Naive thymus-derived CD8-positive, alpha-beta T cell (primary cell): ENCODE measurements at regions not wholly inside any gene's neighbourhood (a gene's known extent, or its start where the extent isn't known, plus 50 kb on each side); places are given as distances from the start of the nearest gene placed in this dataset.

Experiments used
- ATAC-seq, 2 donors: fragments of 150-1000 bp; cut with Tn5 transposase in 1 of 2; sonication (Bioruptor Pico), chemical (Tn5 transposase) in 1 of 2; 1 replicate in 1 of 2; 2 replicates in 1 of 2; pipeline ENCODE4 v1.10.0; 2021; ENCODE audit warnings: mild to moderate bottlenecking in 2 of 2, moderate library complexity in 2 of 2
- POLR2A ChIA-PET: fragments of 350-600 bp; sonication (Branson Sonifier 250); formaldehyde crosslinking; loops from one replicate; lab custom pipeline; 2021; ENCODE audit warnings: antibody characterized with exemption; lab: Charles Lee
- DNase-seq, 10 donors: peaks; one replicate each; pipeline versions ENCODE4 v3.0.0 to v3.0.0-alpha.2; 2020 to 2022
- H3K27ac Mint-ChIP-seq, 10 donors: one replicate each; pipeline ENCODE4 v1.8.0; 2020 to 2022; ENCODE audit warnings: mild to moderate bottlenecking in 10 of 10, mixed read lengths in 10 of 10, moderate library complexity in 4 of 10, inconsistent platforms in 1 of 10
- H3K27me3 Mint-ChIP-seq, 5 donors: one replicate each; pipeline ENCODE4 v1.8.0; 2021 to 2022; ENCODE audit warnings: mixed read lengths in 5 of 5
- H3K36me3 Mint-ChIP-seq, 3 donors: one replicate each; pipeline ENCODE4 v1.8.0; 2020 to 2022; ENCODE audit warnings: mixed read lengths in 3 of 3, mild to moderate bottlenecking in 2 of 3, inconsistent platforms in 1 of 3
- H3K4me1 Mint-ChIP-seq, 4 donors: one replicate each; pipeline ENCODE4 v1.8.0; 2021 to 2022; ENCODE audit warnings: mixed read lengths in 4 of 4
- H3K4me3 Mint-ChIP-seq, 10 donors: one replicate each; pipeline ENCODE4 v1.8.0; 2020 to 2022; ENCODE audit warnings: mild to moderate bottlenecking in 10 of 10, mixed read lengths in 10 of 10, moderate library complexity in 6 of 10, inconsistent platforms in 1 of 10
- H3K9me3 Mint-ChIP-seq, 9 donors: one replicate each; pipeline ENCODE4 v1.8.0; 2020 to 2022; ENCODE audit warnings: mixed read lengths in 9 of 9, mild to moderate bottlenecking in 3 of 9, inconsistent platforms in 1 of 9, moderate library complexity in 1 of 9

GRCh38 chr13:31045286-31046081, 113.0 kb downstream of the TEX26 start:
- DNase-seq, result peak in 3 of 10 donors; percentile 10 to 49 (median 11)
- Mint-ChIP-seq H3K27ac (peak overlapping the region in 3 of 10 donors; percentile 3 to 77 (median 51)), H3K36me3 (no peaks in the 10 kb centered on the region), H3K4me1 (peaks cover 7 to 33% (median 29%) of the 10 kb centered on the region in 4 donors), H3K27me3 (peaks cover 4 to 22% (median 15%) of the 10 kb centered on the region in 5 donors), H3K9me3 (no peaks in the 10 kb centered on the region), H3K4me3 (peak overlapping the region in 8 of 10 donors; percentile 8 to 49 (median 24))
- POLR2A ChIA-PET, result no interaction called here
- ATAC-seq, result peak in 1 of 2 donors; percentile 65

GRCh38 chr13:31044364-31045285, 112.2 kb downstream of the TEX26 start:
- Mint-ChIP-seq H3K9me3 (no peaks in the 10 kb centered on the region), H3K27ac (peak overlapping the region in 3 of 10 donors; percentile 9 to 51 (median 35)), H3K27me3 (peaks cover 4 to 23% (median 15%) of the 10 kb centered on the region in 5 donors), H3K4me1 (peaks cover 10 to 40% (median 34%) of the 10 kb centered on the region in 4 donors), H3K4me3 (peak overlapping the region in 8 of 10 donors; percentile 15 to 69 (median 45)), H3K36me3 (no peaks in the 10 kb centered on the region)
- DNase-seq (peak; percentile 51 to 87 (median 70)), ATAC-seq (peak; percentile 94 to 97)
- POLR2A ChIA-PET, result no interaction called here

GRCh38 chr13:31043957-31044356, 111.5 kb downstream of the TEX26 start:
- DNase-seq (no peak), ATAC-seq (peak in 1 of 2 donors; percentile 10)
- Mint-ChIP-seq H3K27me3 (peaks cover 7 to 29% (median 18%) of the 10 kb centered on the region in 5 donors), H3K9me3 (no peaks in the 10 kb centered on the region), H3K27ac (peak overlapping the region in 2 of 10 donors; percentile 9 to 51), H3K36me3 (no peaks in the 10 kb centered on the region), H3K4me1 (peaks cover 17 to 47% (median 40%) of the 10 kb centered on the region in 4 donors), H3K4me3 (peak overlapping the region in 5 of 10 donors; percentile 15 to 69 (median 55))
- POLR2A ChIA-PET, result no interaction called here

GRCh38 chr13:31042481-31043165, 110.2 kb downstream of the TEX26 start:
- Mint-ChIP-seq H3K4me3 (peak overlapping the region in 8 of 10 donors; percentile 12 to 68 (median 48)), H3K36me3 (no peaks in the 10 kb centered on the region), H3K9me3 (no peaks in the 10 kb centered on the region), H3K27ac (peak overlapping the region in 1 of 10 donors; percentile 77), H3K27me3 (peaks cover 7 to 30% (median 18%) of the 10 kb centered on the region in 5 donors), H3K4me1 (peaks cover 22 to 55% (median 51%) of the 10 kb centered on the region in 4 donors)
- POLR2A ChIA-PET, result no interaction called here
- ATAC-seq, result no peak
- peak in 1 of 10 donors; percentile 9 for DNase-seq

GRCh38 chr13:31042049-31042448, 109.6 kb downstream of the TEX26 start:
- DNase-seq (no peak), ATAC-seq (no peak)
- Mint-ChIP-seq H3K4me1 (peaks cover 22 to 55% (median 52%) of the 10 kb centered on the region in 4 donors), H3K27ac (no peak overlapping the region), H3K27me3 (peaks cover 7 to 30% (median 18%) of the 10 kb centered on the region in 5 donors), H3K9me3 (no peaks in the 10 kb centered on the region), H3K36me3 (no peaks in the 10 kb centered on the region), H3K4me3 (peak overlapping the region in 1 of 10 donors; percentile 19)
- POLR2A ChIA-PET, result no interaction called here

- peak; percentile 33 to 43 for ATAC-seq
- no peaks in the 10 kb centered on the region for H3K36me3 Mint-ChIP-seq
- peak overlapping the region in 8 of 10 donors; percentile 13 to 85 (median 42) for H3K27ac Mint-ChIP-seq
Observed at GRCh38 chr13:31038834-31039552, 106.5 kb downstream of the TEX26 start.

GRCh38 chr13:31037874-31038500, 105.5 kb downstream of the TEX26 start:
- POLR2A ChIA-PET, result no interaction called here
- peak overlapping the region in 1 of 10 donors; percentile 12 for H3K4me3 Mint-ChIP-seq
- peak overlapping the region in 4 of 10 donors; percentile 15 to 48 (median 35) for H3K27ac Mint-ChIP-seq
- DNase-seq (no peak), ATAC-seq (no peak)
- H3K4me1 Mint-ChIP-seq, result peaks cover 14 to 31% (median 25%) of the 10 kb centered on the region in 4 donors
- H3K36me3 Mint-ChIP-seq, result no peaks in the 10 kb centered on the region
- H3K9me3 Mint-ChIP-seq, result no peaks in the 10 kb centered on the region
- H3K27me3 Mint-ChIP-seq, result peaks cover 4 to 24% (median 19%) of the 10 kb centered on the region in 5 donors

More at GRCh38 chr13:31038834-31039552, 106.5 kb downstream of the TEX26 start:
- no peak for DNase-seq
- H3K4me1 Mint-ChIP-seq, result peaks cover 14 to 33% (median 31%) of the 10 kb centered on the region in 4 donors
- peaks cover 4 to 28% (median 23%) of the 10 kb centered on the region in 5 donors for H3K27me3 Mint-ChIP-seq
- POLR2A ChIA-PET, result no interaction called here
- peak overlapping the region in 9 of 10 donors; percentile 16 to 73 (median 39) for H3K4me3 Mint-ChIP-seq
- no peaks in the 10 kb centered on the region for H3K9me3 Mint-ChIP-seq

- Mint-ChIP-seq H3K36me3 (no peaks in the 10 kb centered on the region), H3K9me3 (no peaks in the 10 kb centered on the region), H3K4me3 (no peak overlapping the region), H3K27ac (peak overlapping the region in 1 of 10 donors; percentile 11), H3K27me3 (peaks cover 5 to 26% (median 10%) of the 10 kb centered on the region in 5 donors), H3K4me1 (peaks cover 14 to 25% (median 22%) of the 10 kb centered on the region in 4 donors)
- POLR2A ChIA-PET, result no interaction called here
- ATAC-seq (no peak), DNase-seq (no peak)
Observed at GRCh38 chr13:31036731-31037695, 104.6 kb downstream of the TEX26 start.

- Mint-ChIP-seq H3K27me3 (peaks cover 4 to 24% (median 10%) of the 10 kb centered on the region in 5 donors), H3K9me3 (no peaks in the 10 kb centered on the region), H3K4me1 (peaks cover 14 to 25% (median 21%) of the 10 kb centered on the region in 4 donors), H3K36me3 (no peaks in the 10 kb centered on the region), H3K27ac (no peak overlapping the region), H3K4me3 (no peak overlapping the region)
- POLR2A ChIA-PET, result no interaction called here
- DNase-seq, result no peak
- ATAC-seq, result no peak
Observed at GRCh38 chr13:31035185-31035965, 102.9 kb downstream of the TEX26 start.
